Testis (tissue), 2 donors: ENCODE measurements at regions not wholly inside any gene's neighbourhood (a gene's known extent, or its start where the extent isn't known, plus 50 kb on each side); places are given as distances from the start of the nearest gene placed in this dataset.

Source experiments
- CTCF ChIP-seq, 3 experiments: fragments of 450-650 bp in 2 of 3; fragments of 200-600 bp in 1 of 3; sonication (generic) in 1 of 3; IDR thresholded peaks; one replicate each; pipeline ENCODE4 v1.5.1; 2016 to 2019; ENCODE audit warnings: antibody characterized with exemption in 3 of 3, mild to moderate bottlenecking in 2 of 3, moderate library complexity in 1 of 3
- POLR2A ChIP-seq: fragments of 450-650 bp; IDR thresholded peaks from one replicate; pipeline ENCODE4 v1.6.1; 2017; ENCODE audit warnings: antibody characterized with exemption, mild to moderate bottlenecking, moderate library complexity

- TF ChIP-seq CTCF (IDR thresholded peaks at IDR 0.05) (no peak), POLR2A (no peak)
These were observed 268.4 kb downstream of the GLRX3 start for GRCh38 chr10:130404476-130405055.
